Activated naive CD4-positive, alpha-beta T cell treated with anti-CD3 and anti-CD28 coated beads, Interleukin-2, amount 10 ng/mL, durations not matched to agents 7 days and 5 days (primary cell): ENCODE measurements at regions not wholly inside any gene's neighbourhood (a gene's known extent, or its start where the extent isn't known, plus 50 kb on each side); places are given as distances from the start of the nearest gene placed in this dataset.

Experiments used
- CTCF ChIA-PET: fragments of 350-600 bp; sonication (Branson Sonifier 250); formaldehyde crosslinking; loops from one replicate; lab custom pipeline; 2021; ENCODE audit warnings: antibody characterized with exemption; lab: Charles Lee
- DNase-seq: peaks from one replicate; pipeline ENCODE4 v3.0.0-alpha.2; 2020
- H3K27ac Mint-ChIP-seq: one replicate; pipeline ENCODE4 v1.8.0; 2021; ENCODE audit warnings: mild to moderate bottlenecking, moderate library complexity, mixed read lengths
- H3K27me3 Mint-ChIP-seq: one replicate; pipeline ENCODE4 v1.8.0; 2021; ENCODE audit warnings: mild to moderate bottlenecking, mixed read lengths
- H3K36me3 Mint-ChIP-seq: one replicate; pipeline ENCODE4 v1.8.0; 2021; ENCODE audit warnings: mixed read lengths
- H3K4me1 Mint-ChIP-seq: one replicate; pipeline ENCODE4 v1.8.0; 2021; ENCODE audit warnings: mixed read lengths
- H3K4me3 Mint-ChIP-seq: one replicate; pipeline ENCODE4 v1.8.0; 2021; ENCODE audit warnings: mild to moderate bottlenecking, moderate library complexity, mixed read lengths
- H3K9me3 Mint-ChIP-seq: one replicate; pipeline ENCODE4 v1.8.0; 2021; ENCODE audit warnings: mixed read lengths

GRCh38 chr7:26013551-26014083, 138.4 kb upstream of the NFE2L3 start:
- Mint-ChIP-seq H3K27ac (no peak overlapping the region), H3K27me3 (peaks cover 22% of the 10 kb centered on the region), H3K9me3 (no peaks in the 10 kb centered on the region), H3K36me3 (peaks cover 2% of the 10 kb centered on the region), H3K4me1 (no peaks in the 10 kb centered on the region), H3K4me3 (no peak overlapping the region)
- CTCF ChIA-PET: no interaction called here
- no peak for DNase-seq

- Mint-ChIP-seq H3K27me3 (peaks cover 3% of the 10 kb centered on the region), H3K4me3 (no peak overlapping the region), H3K36me3 (no peaks in the 10 kb centered on the region), H3K9me3 (no peaks in the 10 kb centered on the region), H3K27ac (no peak overlapping the region), H3K4me1 (no peaks in the 10 kb centered on the region)
- DNase-seq: no peak
- CTCF ChIA-PET: no interaction called here
Measured at GRCh38 chr7:26022982-26023381, 129.0 kb upstream of the NFE2L3 start.

GRCh38 chr7:26029911-26030310, 122.1 kb upstream of the NFE2L3 start:
- Mint-ChIP-seq H3K4me1 (no peaks in the 10 kb centered on the region), H3K27me3 (peaks cover 15% of the 10 kb centered on the region), H3K27ac (no peak overlapping the region), H3K4me3 (no peak overlapping the region), H3K9me3 (no peaks in the 10 kb centered on the region), H3K36me3 (no peaks in the 10 kb centered on the region)
- CTCF ChIA-PET: no interaction called here
- DNase-seq: no peak

- Mint-ChIP-seq H3K4me1 (peaks cover 5% of the 10 kb centered on the region), H3K4me3 (no peak overlapping the region)
Measured at GRCh38 chr7:26034391-26034790, 117.6 kb upstream of the NFE2L3 start.

GRCh38 chr7:26035552-26035951, 116.4 kb upstream of the NFE2L3 start:
- peaks cover 5% of the 10 kb centered on the region for H3K4me1 Mint-ChIP-seq
- no peaks in the 10 kb centered on the region for H3K9me3 Mint-ChIP-seq
- CTCF ChIA-PET: no interaction called here
- H3K4me3 Mint-ChIP-seq: no peak overlapping the region
- DNase-seq: no peak
- peaks cover 39% of the 10 kb centered on the region for H3K27me3 Mint-ChIP-seq
- H3K27ac Mint-ChIP-seq: no peak overlapping the region
- H3K36me3 Mint-ChIP-seq: no peaks in the 10 kb centered on the region

More at GRCh38 chr7:26034391-26034790, 117.6 kb upstream of the NFE2L3 start:
- Mint-ChIP-seq H3K27me3 (peaks cover 30% of the 10 kb centered on the region), H3K36me3 (no peaks in the 10 kb centered on the region), H3K9me3 (no peaks in the 10 kb centered on the region), H3K27ac (no peak overlapping the region)
- CTCF ChIA-PET: no interaction called here
- no peak for DNase-seq

GRCh38 chr7:26036092-26036491, 115.9 kb upstream of the NFE2L3 start:
- CTCF ChIA-PET: no interaction called here
- H3K36me3 Mint-ChIP-seq: no peaks in the 10 kb centered on the region
- H3K4me1 Mint-ChIP-seq: peaks cover 5% of the 10 kb centered on the region
- DNase-seq: no peak
- H3K4me3 Mint-ChIP-seq: no peak overlapping the region
- no peaks in the 10 kb centered on the region for H3K9me3 Mint-ChIP-seq
- H3K27me3 Mint-ChIP-seq: peaks cover 36% of the 10 kb centered on the region
- H3K27ac Mint-ChIP-seq: no peak overlapping the region

- H3K4me3 Mint-ChIP-seq: no peak overlapping the region
- no peaks in the 10 kb centered on the region for H3K9me3 Mint-ChIP-seq
- CTCF ChIA-PET: no interaction called here
- no peaks in the 10 kb centered on the region for H3K36me3 Mint-ChIP-seq
- H3K27me3 Mint-ChIP-seq: peaks cover 24% of the 10 kb centered on the region
- no peak for DNase-seq
- no peak overlapping the region for H3K27ac Mint-ChIP-seq
- H3K4me1 Mint-ChIP-seq: peaks cover 5% of the 10 kb centered on the region
Measured at GRCh38 chr7:26038201-26038990, 113.6 kb upstream of the NFE2L3 start.

- Mint-ChIP-seq H3K4me1 (peaks cover 5% of the 10 kb centered on the region), H3K27ac (no peak overlapping the region), H3K9me3 (no peaks in the 10 kb centered on the region), H3K36me3 (no peaks in the 10 kb centered on the region), H3K27me3 (peaks cover 35% of the 10 kb centered on the region), H3K4me3 (no peak overlapping the region)
- CTCF ChIA-PET: no interaction called here
- no peak for DNase-seq
Measured at GRCh38 chr7:26040085-26040484, 111.9 kb upstream of the NFE2L3 start.

- DNase-seq: no peak
- no peaks in the 10 kb centered on the region for H3K36me3 Mint-ChIP-seq
- H3K27ac Mint-ChIP-seq: no peak overlapping the region
- CTCF ChIA-PET: no interaction called here
- H3K4me1 Mint-ChIP-seq: peaks cover 5% of the 10 kb centered on the region
- peaks cover 33% of the 10 kb centered on the region for H3K27me3 Mint-ChIP-seq
- H3K9me3 Mint-ChIP-seq: no peaks in the 10 kb centered on the region
- no peak overlapping the region for H3K4me3 Mint-ChIP-seq
Measured at GRCh38 chr7:26042237-26042636, 109.8 kb upstream of the NFE2L3 start.

- DNase-seq: no peak
- CTCF ChIA-PET: no interaction called here
- peaks cover 33% of the 10 kb centered on the region for H3K27me3 Mint-ChIP-seq
Measured at GRCh38 chr7:26043801-26044200, 108.2 kb upstream of the NFE2L3 start.

GRCh38 chr7:26044320-26044719, 107.7 kb upstream of the NFE2L3 start:
- no peak for DNase-seq
- no peaks in the 10 kb centered on the region for H3K4me1 Mint-ChIP-seq
- H3K27ac Mint-ChIP-seq: no peak overlapping the region
- H3K27me3 Mint-ChIP-seq: peaks cover 33% of the 10 kb centered on the region
- CTCF ChIA-PET: no interaction called here
- H3K9me3 Mint-ChIP-seq: no peaks in the 10 kb centered on the region
- H3K4me3 Mint-ChIP-seq: no peak overlapping the region
- no peaks in the 10 kb centered on the region for H3K36me3 Mint-ChIP-seq

More at GRCh38 chr7:26043801-26044200, 108.2 kb upstream of the NFE2L3 start:
- H3K27ac Mint-ChIP-seq: no peak overlapping the region
- no peaks in the 10 kb centered on the region for H3K4me1 Mint-ChIP-seq
- no peaks in the 10 kb centered on the region for H3K36me3 Mint-ChIP-seq
- H3K4me3 Mint-ChIP-seq: no peak overlapping the region
- H3K9me3 Mint-ChIP-seq: no peaks in the 10 kb centered on the region

GRCh38 chr7:26046150-26046549, 105.8 kb upstream of the NFE2L3 start:
- H3K4me1 Mint-ChIP-seq: no peaks in the 10 kb centered on the region
- H3K9me3 Mint-ChIP-seq: no peaks in the 10 kb centered on the region
- peaks cover 32% of the 10 kb centered on the region for H3K27me3 Mint-ChIP-seq
- H3K4me3 Mint-ChIP-seq: no peak overlapping the region
- H3K36me3 Mint-ChIP-seq: no peaks in the 10 kb centered on the region
- CTCF ChIA-PET: no interaction called here
- no peak for DNase-seq
- H3K27ac Mint-ChIP-seq: no peak overlapping the region

- CTCF ChIA-PET: no interaction called here
- no peak for DNase-seq
- Mint-ChIP-seq H3K4me1 (no peaks in the 10 kb centered on the region), H3K4me3 (no peak overlapping the region), H3K36me3 (no peaks in the 10 kb centered on the region), H3K27me3 (peaks cover 32% of the 10 kb centered on the region), H3K9me3 (no peaks in the 10 kb centered on the region), H3K27ac (no peak overlapping the region)
Measured at GRCh38 chr7:26046878-26047277, 105.1 kb upstream of the NFE2L3 start.

GRCh38 chr7:26048663-26049062, 103.3 kb upstream of the NFE2L3 start:
- H3K27ac Mint-ChIP-seq: no peak overlapping the region
- H3K36me3 Mint-ChIP-seq: no peaks in the 10 kb centered on the region

GRCh38 chr7:26049081-26049480, 102.9 kb upstream of the NFE2L3 start:
- Mint-ChIP-seq H3K9me3 (peaks cover 2% of the 10 kb centered on the region), H3K4me3 (no peak overlapping the region), H3K4me1 (no peaks in the 10 kb centered on the region), H3K36me3 (no peaks in the 10 kb centered on the region), H3K27me3 (peaks cover 37% of the 10 kb centered on the region), H3K27ac (no peak overlapping the region)
- CTCF ChIA-PET: interaction anchor here (1.6 kb wide), 1 partner anchor 156 kb away, joined by 3 read pairs; no protein-coding TSS in a partner anchor
- DNase-seq: no peak

More at GRCh38 chr7:26048663-26049062, 103.3 kb upstream of the NFE2L3 start:
- Mint-ChIP-seq H3K4me1 (no peaks in the 10 kb centered on the region), H3K9me3 (no peaks in the 10 kb centered on the region), H3K27me3 (peaks cover 39% of the 10 kb centered on the region), H3K4me3 (no peak overlapping the region)
- CTCF ChIA-PET: interaction anchor here (1.6 kb wide), 1 partner anchor 156 kb away, joined by 3 read pairs; no protein-coding TSS in a partner anchor
- DNase-seq: no peak
